T-cell (primary cell): ENCODE measurements at regions not wholly inside any gene's neighbourhood (a gene's known extent, or its start where the extent isn't known, plus 50 kb on each side); places are given as distances from the start of the nearest gene placed in this dataset.

Source experiments
- ATAC-seq, 4 experiments: fragments of 200-7000 bp in 3 of 4; fragments of 150-1000 bp in 1 of 4; cut with Tn5 transposase; replicated peaks in 1 of 4; 1 replicate in 3 of 4; 2 replicates in 1 of 4; pipeline ENCODE4 v1.10.0; 2021; ENCODE audit warnings: moderate library complexity in 3 of 4, mild to moderate bottlenecking in 2 of 4, moderate number of reproducible peaks in 1 of 4
- CTCF ChIA-PET, 2 donors: fragments of 300-600 bp; sonication (Branson Sonifier 250); formaldehyde crosslinking; loops; one replicate each; lab custom pipeline; 2022; ENCODE audit warnings: antibody characterized with exemption in 2 of 2; lab: Charles Lee
- POLR2A ChIA-PET, 2 donors: fragments of 300-600 bp; sonication (Branson Sonifier 250); formaldehyde crosslinking; loops; one replicate each; lab custom pipeline; 2022; ENCODE audit warnings: antibody characterized with exemption in 2 of 2; lab: Charles Lee
- DNase-seq, 35 experiments: peaks; one replicate each; pipeline versions ENCODE4 v3.0.0 to v3.0.0-alpha.2; 2013 to 2023
- H3K27ac ChIP-seq: one replicate; pipeline ENCODE4 v1.5.1; 2013; ENCODE audit warnings: low read length
- H3K27me3 ChIP-seq, 2 experiments: replicated peaks in 1 of 2; 1 replicate in 1 of 2; 2 replicates in 1 of 2; pipeline versions ENCODE4 v1.6.1 to v1.7.0; 2013; ENCODE audit warnings: low read length in 1 of 2, mixed read lengths in 1 of 2; ENCODE audit not compliant: control insufficient read depth in 2 of 2, insufficient read depth in 2 of 2; ENCODE audit errors: extremely low read depth in 1 of 2
- H3K36me3 ChIP-seq, 2 donors: 1 replicate in 1 of 2; 2 replicates in 1 of 2; pipeline versions ENCODE4 v1.6.1 to v1.7.0; 2013; ENCODE audit warnings: low read length in 1 of 2; ENCODE audit not compliant: control insufficient read depth in 2 of 2, insufficient read depth in 1 of 2; ENCODE audit errors: extremely low read depth in 1 of 2
- H3K4me1 ChIP-seq, 2 experiments: 1 replicate in 1 of 2; 2 replicates in 1 of 2; pipeline versions ENCODE4 v1.6.1 to v1.7.0; 2013; ENCODE audit warnings: low read length in 2 of 2, mixed read lengths in 1 of 2; ENCODE audit not compliant: insufficient read depth in 2 of 2, control insufficient read depth in 1 of 2; ENCODE audit errors: extremely low read depth in 1 of 2
- H3K4me3 ChIP-seq, 2 donors: 1 replicate in 1 of 2; 2 replicates in 1 of 2; pipeline versions ENCODE4 v1.5.1 to v1.7.0; 2013; ENCODE audit warnings: mild to moderate bottlenecking in 2 of 2, low read length in 1 of 2, moderate library complexity in 1 of 2; ENCODE audit not compliant: control insufficient read depth in 1 of 2; ENCODE audit errors: extremely low read depth in 1 of 2
- H3K9me3 ChIP-seq: 2 replicates; pipeline ENCODE4 v1.7.0; 2013
- H3K27ac Mint-ChIP-seq, 2 donors: one replicate each; pipeline ENCODE4 v1.8.0; 2020 to 2021; ENCODE audit warnings: mild to moderate bottlenecking in 2 of 2, mixed read lengths in 2 of 2
- H3K27me3 Mint-ChIP-seq, 2 donors: one replicate each; pipeline ENCODE4 v1.8.0; 2021 to 2022; ENCODE audit warnings: mixed read lengths in 2 of 2
- H3K36me3 Mint-ChIP-seq: one replicate; pipeline ENCODE4 v1.8.0; 2021; ENCODE audit warnings: mixed read lengths
- H3K4me1 Mint-ChIP-seq, 3 donors: one replicate each; pipeline ENCODE4 v1.8.0; 2020 to 2022; ENCODE audit warnings: mixed read lengths in 3 of 3, mild to moderate bottlenecking in 1 of 3
- H3K4me3 Mint-ChIP-seq, 3 donors: one replicate each; pipeline ENCODE4 v1.8.0; 2020 to 2022; ENCODE audit warnings: mild to moderate bottlenecking in 3 of 3, mixed read lengths in 3 of 3, moderate library complexity in 3 of 3
- H3K9me3 Mint-ChIP-seq, 3 donors: one replicate each; pipeline ENCODE4 v1.8.0; 2020 to 2022; ENCODE audit warnings: mixed read lengths in 3 of 3
- whole genome bisulfite sequencing: methylation state at CpG from one replicate; pipeline ENCODE4 v1.1.5; 2013; ENCODE audit warnings: missing lambda C conversion rate; ENCODE audit not compliant: insufficient coverage; 5-methylcytosine and 5-hydroxymethylcytosine counted together

GRCh38 chr1:234730770-234731568 is 121.0 kb upstream of the IRF2BP2 start:
- Mint-ChIP-seq H3K36me3 (no peaks in the 10 kb centered on the region), H3K4me3 (peak overlapping the region in 2 of 3 donors; percentile 1 to 60), H3K4me1 (peaks cover 58 to 65% (median 60%) of the 10 kb centered on the region in 3 donors), H3K27ac (peak overlapping the region; percentile 82 to 92), H3K9me3 (no peaks in the 10 kb centered on the region), H3K27me3 (no peaks in the 10 kb centered on the region)
- peak; percentile 61 to 80 (median 67) for ATAC-seq
- peak in 33 of 35 experiments; percentile 8 to 77 (median 42) for DNase-seq
- Histone ChIP-seq H3K27me3 (no peaks in the 10 kb centered on the region), H3K9me3 (no peaks in the 10 kb centered on the region), H3K36me3 (no peaks in the 10 kb centered on the region), H3K4me1 (peaks cover 24 to 51% of the 10 kb centered on the region in 2 experiments), H3K27ac (peak overlapping the region; percentile 54), H3K4me3 (no peak overlapping the region)
- ChIA-PET POLR2A (interaction anchor here (0.6 to 1.1 kb wide), 10 partner anchors 9 to 243 kb away, joined by 3 to 8 read pairs (median 3); partner anchors contain the start of gene IRF2BP2 (in 1 of the 2)), CTCF (interaction anchor here (0.6 to 1.0 kb wide), 5 partner anchors 12 to 232 kb away, joined by 3 to 8 read pairs (median 4); no protein-coding TSS in a partner anchor)
- WGBS, result 6% methylated on average over 3 of the region's 6 CpGs

GRCh38 chr1:234730475-234730769 is 120.4 kb upstream of the IRF2BP2 start:
- 100% methylated on average over 1 of the region's 1 CpG for WGBS
- Mint-ChIP-seq H3K9me3 (no peaks in the 10 kb centered on the region), H3K4me1 (peaks cover 63 to 70% (median 66%) of the 10 kb centered on the region in 3 donors), H3K36me3 (no peaks in the 10 kb centered on the region), H3K4me3 (no peak overlapping the region), H3K27ac (peak overlapping the region; percentile 82 to 92), H3K27me3 (no peaks in the 10 kb centered on the region)
- no peaks in the 10 kb centered on the region for H3K27me3 ChIP-seq
- ATAC-seq, result peak in 2 of 4 experiments; percentile 4
- POLR2A ChIA-PET, result interaction anchor here (0.6 to 1.1 kb wide), 5 partner anchors 42 to 120 kb away, joined by 3 to 5 read pairs (median 3); partner anchors contain the start of gene IRF2BP2 (in 1 of the 2)
- no peaks in the 10 kb centered on the region for H3K36me3 ChIP-seq
- no peaks in the 10 kb centered on the region for H3K9me3 ChIP-seq
- H3K4me1 ChIP-seq, result peaks cover 29 to 57% of the 10 kb centered on the region in 2 experiments
- peak overlapping the region; percentile 54 for H3K27ac ChIP-seq
- DNase-seq, result no peak
- no peak overlapping the region for H3K4me3 ChIP-seq
- CTCF ChIA-PET, result interaction anchor here in 1 of 2 donors (1.0 kb wide), 1 partner anchor 118 kb away, joined by 8 read pairs; no protein-coding TSS in a partner anchor

GRCh38 chr1:234729561-234730474 is 119.8 kb upstream of the IRF2BP2 start:
- DNase-seq, result no peak
- H3K27me3 Mint-ChIP-seq, result no peaks in the 10 kb centered on the region
- no peaks in the 10 kb centered on the region for H3K36me3 Mint-ChIP-seq
- WGBS, result 90% methylated on average over 15 of the region's 18 CpGs
- H3K27ac Mint-ChIP-seq, result peak overlapping the region; percentile 82 to 92
- peak overlapping the region in 1 of 3 donors; percentile 23 for H3K4me3 Mint-ChIP-seq
- POLR2A ChIA-PET, result no interaction called here
- H3K27ac ChIP-seq, result no peak overlapping the region
- ATAC-seq, result no peak
- no peak overlapping the region for H3K4me3 ChIP-seq
- CTCF ChIA-PET, result no interaction called here
- H3K4me1 ChIP-seq, result peaks cover 35 to 60% of the 10 kb centered on the region in 2 experiments
- peaks cover 69 to 72% (median 72%) of the 10 kb centered on the region in 3 donors for H3K4me1 Mint-ChIP-seq
- H3K9me3 ChIP-seq, result no peaks in the 10 kb centered on the region
- H3K27me3 ChIP-seq, result no peaks in the 10 kb centered on the region
- H3K9me3 Mint-ChIP-seq, result no peaks in the 10 kb centered on the region
- no peaks in the 10 kb centered on the region for H3K36me3 ChIP-seq

DNA sequence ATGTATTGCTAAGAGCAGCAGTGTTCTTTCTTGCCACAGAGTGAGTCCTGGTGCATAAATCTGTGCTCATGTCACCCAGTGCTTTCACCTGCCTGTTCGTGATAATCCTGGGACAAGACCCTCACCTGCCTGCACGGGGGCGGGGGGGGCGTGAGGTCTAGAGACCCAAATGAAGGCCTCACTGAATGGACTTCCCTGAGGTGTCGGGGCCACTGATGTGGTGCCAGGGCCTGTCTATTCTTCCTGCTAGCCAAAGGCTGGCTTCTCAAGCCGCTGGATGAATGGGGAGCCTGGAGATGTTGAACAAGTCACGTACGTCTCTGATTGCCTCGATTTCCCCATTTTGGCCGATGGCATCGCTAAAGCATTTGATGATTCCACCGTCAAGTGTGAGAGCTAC is 118.8 kb upstream of the IRF2BP2 start:
- Mint-ChIP-seq H3K4me1 (peaks cover 80 to 82% (median 82%) of the 10 kb centered on the region in 3 donors), H3K27me3 (no peaks in the 10 kb centered on the region), H3K4me3 (no peak overlapping the region), H3K9me3 (no peaks in the 10 kb centered on the region), H3K27ac (peak overlapping the region; percentile 23 to 44), H3K36me3 (no peaks in the 10 kb centered on the region)
- ATAC-seq, result no peak
- H3K27ac ChIP-seq, result no peak overlapping the region
- no peaks in the 10 kb centered on the region for H3K36me3 ChIP-seq
- no peaks in the 10 kb centered on the region for H3K9me3 ChIP-seq
- 89% methylated on average over 6 of the region's 12 CpGs for WGBS
- ChIA-PET POLR2A (no interaction called here), CTCF (interaction anchor here in 1 of 2 donors (0.9 kb wide), 1 partner anchor 117 kb away, joined by 4 read pairs; no protein-coding TSS in a partner anchor)
- H3K27me3 ChIP-seq, result no peaks in the 10 kb centered on the region
- no peak overlapping the region for H3K4me3 ChIP-seq
- no peak for DNase-seq
- peaks cover 40 to 70% of the 10 kb centered on the region in 2 experiments for H3K4me1 ChIP-seq

GRCh38 chr1:234727018-234727940 is 117.3 kb upstream of the IRF2BP2 start:
- Mint-ChIP-seq H3K27ac (peak overlapping the region; percentile 92 to 97), H3K27me3 (no peaks in the 10 kb centered on the region), H3K9me3 (no peaks in the 10 kb centered on the region), H3K4me3 (no peak overlapping the region), H3K4me1 (peaks cover 89 to 91% (median 91%) of the 10 kb centered on the region in 3 donors), H3K36me3 (no peaks in the 10 kb centered on the region)
- ChIA-PET CTCF (interaction anchor here in 1 of 2 donors (0.7 kb wide), 1 partner anchor 228 kb away, joined by 4 read pairs; no protein-coding TSS in a partner anchor), POLR2A (interaction anchor here (0.9 to 1.4 kb wide), 4 partner anchors 10 to 116 kb away, joined by 3 to 4 read pairs (median 3); no protein-coding TSS in a partner anchor)
- peaks cover 47 to 75% of the 10 kb centered on the region in 2 experiments for H3K4me1 ChIP-seq
- 87% methylated on average over 4 of the region's 8 CpGs for WGBS
- ATAC-seq (no peak), DNase-seq (no peak)
- H3K4me3 ChIP-seq, result no peak overlapping the region
- no peaks in the 10 kb centered on the region for H3K9me3 ChIP-seq
- peak overlapping the region; percentile 31 for H3K27ac ChIP-seq
- H3K36me3 ChIP-seq, result no peaks in the 10 kb centered on the region
- H3K27me3 ChIP-seq, result no peaks in the 10 kb centered on the region
